ENCODE measurements at regions not wholly inside any gene's neighbourhood (a gene's known extent, or its start where the extent isn't known, plus 50 kb on each side); places are given as distances from the start of the nearest gene placed in this dataset.

- no peak overlapping the region for H3K4me3 ChIP-seq (replicated peaks in 1 of 3; ENCODE audit: insufficient read depth in 1 of 3, low read depth in 2 of 3, low read length in 3 of 3)
- BruUV-seq (replicated peaks): no TSS peak
- H3K4me1 ChIP-seq (ENCODE audit: insufficient read depth, low read length): no peaks in the 10 kb centered on the region
- DNase-seq (ENCODE audit: low spot score) (no peak), ATAC-seq (no peak), FAIRE-seq (no peak)
- no peaks in the 10 kb centered on the region for H3K9me3 ChIP-seq (ENCODE audit: low read length)
- intact Hi-C loops (cut with micrococcal nuclease; ENCODE audit: unreplicated experiment): no loop called here
- in situ Hi-C loops (cut with HindIII; ENCODE audit: extremely low pct_ligation_motif_present, low pct_unique_long_range_greater_than_20kb): no loop called here
- no peak overlapping the region for H2AFZ ChIP-seq (ENCODE audit: low read length)
- no peak for TF ChIP-seq ZNF510 (CRISPR knock-in tag; IDR thresholded peaks at IDR 0.05; ENCODE audit: low read depth)
- TF ChIP-seq ZNF709 (CRISPR knock-in tag; IDR thresholded peaks at IDR 0.05): no peak
- TF ChIP-seq WIZ (CRISPR knock-in tag; IDR thresholded peaks at IDR 0.05): no peak
- H3K27ac ChIP-seq (ENCODE audit: extremely low read length, insufficient read depth, low read length): no peak overlapping the region
- no peak overlapping the region for H3K9ac ChIP-seq (ENCODE audit: insufficient read depth, low read depth, low read length)
- ChIA-PET POLR2A (no interaction called here), CTCF (ENCODE audit: low intra/inter-chr PET ratio, low total read pairs) (no interaction called here)
- WGBS (ENCODE audit: low lambda C conversion rate): 69% methylated on average over 4 of the region's 4 CpGs
- no peak overlapping the region for H3K4me2 ChIP-seq (ENCODE audit: low read depth, low read length)
- no peaks in the 10 kb centered on the region; a peak in 1 of 5 replicates for H3K27me3 ChIP-seq (ENCODE audit: control insufficient read depth in 1 of 2, insufficient read depth in 2 of 2, low read length in 2 of 2)
- no peaks in the 10 kb centered on the region for H3K79me2 ChIP-seq (ENCODE audit: insufficient read depth, low read length)
- H3K36me3 ChIP-seq (replicated peaks in 1 of 2; ENCODE audit: control insufficient read depth in 1 of 2, insufficient read depth in 2 of 2, low read length in 2 of 2): no peaks in the 10 kb centered on the region
- no peaks in the 10 kb centered on the region for H4K20me1 ChIP-seq (ENCODE audit: insufficient read depth, low read length)
Observed at GRCh38 chr11:121887976-121888557, 227.9 kb downstream of the BLID start.

- H3K27ac ChIP-seq (ENCODE audit: extremely low read length, insufficient read depth, low read length): no peak overlapping the region
- H3K9me3 ChIP-seq (ENCODE audit: low read length): no peaks in the 10 kb centered on the region
- no peak for DNase-seq (ENCODE audit: low spot score)
- intact Hi-C loops (cut with micrococcal nuclease; ENCODE audit: unreplicated experiment) (no loop called here), in situ Hi-C loops (cut with HindIII; ENCODE audit: extremely low pct_ligation_motif_present, low pct_unique_long_range_greater_than_20kb) (no loop called here)
- no peak overlapping the region for H3K4me3 ChIP-seq (replicated peaks in 1 of 3; ENCODE audit: insufficient read depth in 1 of 3, low read depth in 2 of 3, low read length in 3 of 3)
- H3K27me3 ChIP-seq (ENCODE audit: control insufficient read depth in 1 of 2, insufficient read depth in 2 of 2, low read length in 2 of 2): no peaks in the 10 kb centered on the region; a peak in 1 of 5 replicates
- POLR2A ChIA-PET: no interaction called here
- H3K4me2 ChIP-seq (ENCODE audit: low read depth, low read length): no peak overlapping the region
- H3K36me3 ChIP-seq (replicated peaks in 1 of 2; ENCODE audit: control insufficient read depth in 1 of 2, insufficient read depth in 2 of 2, low read length in 2 of 2): no peaks in the 10 kb centered on the region
- ATAC-seq: no peak
- no peak overlapping the region for H2AFZ ChIP-seq (ENCODE audit: low read length)
- no peaks in the 10 kb centered on the region for H3K79me2 ChIP-seq (ENCODE audit: insufficient read depth, low read length)
- H3K4me1 ChIP-seq (ENCODE audit: insufficient read depth, low read length): no peaks in the 10 kb centered on the region
- 73% methylated on average over 3 of the region's 3 CpGs for WGBS (ENCODE audit: low lambda C conversion rate)
- H4K20me1 ChIP-seq (ENCODE audit: insufficient read depth, low read length): no peaks in the 10 kb centered on the region
- no peak for FAIRE-seq
- CTCF ChIA-PET (ENCODE audit: low intra/inter-chr PET ratio, low total read pairs): no interaction called here
- no TSS peak for BruUV-seq (replicated peaks)
- no peak overlapping the region for H3K9ac ChIP-seq (ENCODE audit: insufficient read depth, low read depth, low read length)
- TF ChIP-seq ZFP91 (CRISPR knock-in tag; IDR thresholded peaks at IDR 0.05; ENCODE audit: borderline replicate concordance) (no peak), ZNF142 (CRISPR knock-in tag; IDR thresholded peaks at IDR 0.05) (no peak), PRDM10 (CRISPR knock-in tag; IDR thresholded peaks at IDR 0.05; ENCODE audit: low read depth) (no peak)
Observed at GRCh38 chr11:121887569-121887968, 228.4 kb downstream of the BLID start.

Measured in HepG2 (cell line).